ENCODE measurements at regions not wholly inside any gene's neighbourhood (a gene's known extent, or its start where the extent isn't known, plus 50 kb on each side); places are given as distances from the start of the nearest gene placed in this dataset.

- no peak for DNase-seq (ENCODE audit: low spot score)
Observed at GRCh38 chr20:19110881-19111460, 101.5 kb upstream of the SLC24A3 start.

DNA sequence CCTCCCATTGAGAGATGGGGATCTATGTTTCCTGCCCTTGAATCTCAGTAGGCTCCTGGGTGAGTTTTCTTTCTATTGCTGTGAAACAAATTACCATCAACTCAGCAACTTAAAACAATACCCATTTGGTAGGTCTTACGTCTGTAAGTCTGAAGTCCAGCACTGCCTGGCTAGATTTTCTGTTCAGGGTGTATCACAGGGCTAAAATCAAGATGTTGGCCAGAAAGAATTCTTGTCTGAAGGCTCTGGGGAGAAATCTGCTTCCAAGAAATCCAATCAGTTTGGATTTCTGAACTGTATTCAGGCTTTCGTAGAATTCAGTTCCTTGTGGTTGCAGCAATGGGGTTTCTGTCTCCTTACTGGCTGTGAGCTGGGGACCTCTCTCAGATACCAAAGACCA, 99.6 kb upstream of the SLC24A3 start:
- DNase-seq (ENCODE audit: low spot score), result no peak
- TF ChIP-seq, protein P1, sequence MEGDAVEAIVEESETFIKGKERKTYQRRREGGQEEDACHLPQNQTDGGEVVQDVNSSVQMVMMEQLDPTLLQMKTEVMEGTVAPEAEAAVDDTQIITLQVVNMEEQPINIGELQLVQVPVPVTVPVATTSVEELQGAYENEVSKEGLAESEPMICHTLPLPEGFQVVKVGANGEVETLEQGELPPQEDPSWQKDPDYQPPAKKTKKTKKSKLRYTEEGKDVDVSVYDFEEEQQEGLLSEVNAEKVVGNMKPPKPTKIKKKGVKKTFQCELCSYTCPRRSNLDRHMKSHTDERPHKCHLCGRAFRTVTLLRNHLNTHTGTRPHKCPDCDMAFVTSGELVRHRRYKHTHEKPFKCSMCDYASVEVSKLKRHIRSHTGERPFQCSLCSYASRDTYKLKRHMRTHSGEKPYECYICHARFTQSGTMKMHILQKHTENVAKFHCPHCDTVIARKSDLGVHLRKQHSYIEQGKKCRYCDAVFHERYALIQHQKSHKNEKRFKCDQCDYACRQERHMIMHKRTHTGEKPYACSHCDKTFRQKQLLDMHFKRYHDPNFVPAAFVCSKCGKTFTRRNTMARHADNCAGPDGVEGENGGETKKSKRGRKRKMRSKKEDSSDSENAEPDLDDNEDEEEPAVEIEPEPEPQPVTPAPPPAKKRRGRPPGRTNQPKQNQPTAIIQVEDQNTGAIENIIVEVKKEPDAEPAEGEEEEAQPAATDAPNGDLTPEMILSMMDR (IDR thresholded peaks at IDR 0.05; ENCODE audit: extremely low read depth, missing control alignments), result no peak

More at GRCh38 chr20:19110881-19111460, 101.5 kb upstream of the SLC24A3 start:
- TF ChIP-seq, protein P1 (IDR thresholded peaks at IDR 0.05; ENCODE audit: extremely low read depth, missing control alignments), result no peak

- no peak for DNase-seq (ENCODE audit: low spot score)
- TF ChIP-seq, protein P1 (IDR thresholded peaks at IDR 0.05; ENCODE audit: extremely low read depth, missing control alignments), result no peak
Observed at GRCh38 chr20:19113343-19113930, 99.0 kb upstream of the SLC24A3 start.

DNA sequence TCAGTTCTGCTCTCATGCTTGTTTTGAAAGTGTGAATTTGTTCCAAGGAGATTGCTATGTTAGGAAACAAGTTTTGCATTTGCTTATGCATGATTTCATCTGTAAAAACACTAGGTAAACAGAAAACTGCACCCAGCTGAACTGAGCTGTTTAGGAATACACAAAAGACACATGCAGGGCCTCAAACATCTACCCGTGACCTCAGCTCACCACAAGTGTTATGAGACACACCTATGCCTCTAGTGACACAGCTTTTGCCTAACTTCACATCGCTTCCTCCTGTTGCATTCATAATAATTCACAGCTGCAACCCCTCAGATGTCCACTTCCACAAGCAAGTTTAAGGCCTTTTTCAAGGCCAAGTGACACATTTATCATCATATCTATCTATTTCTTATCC, 98.0 kb upstream of the SLC24A3 start:
- no peak for DNase-seq (ENCODE audit: low spot score)
- TF ChIP-seq, protein P1 (IDR thresholded peaks at IDR 0.05; ENCODE audit: extremely low read depth, missing control alignments), result no peak

DNA sequence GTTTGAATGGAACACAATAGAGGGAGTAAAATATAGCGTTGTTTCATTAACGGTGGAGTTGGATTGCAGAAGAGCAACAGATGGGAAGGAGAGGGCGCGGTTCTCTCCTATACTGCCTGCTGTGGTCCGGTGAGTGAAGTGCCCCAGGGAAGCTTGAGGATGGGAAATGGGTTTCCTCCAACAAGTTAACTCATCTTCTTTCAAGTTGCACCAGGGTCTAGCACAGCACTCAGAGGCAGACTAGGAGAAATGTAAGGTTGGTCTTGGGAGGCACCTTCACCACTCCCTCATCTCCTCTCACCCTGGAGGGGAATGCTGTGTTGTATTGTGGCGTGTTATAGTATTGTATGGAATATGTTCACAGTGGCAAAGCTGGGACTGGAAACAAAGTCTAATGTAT, 96.9 kb upstream of the SLC24A3 start:
- no peak for DNase-seq (ENCODE audit: low spot score)
- TF ChIP-seq, protein P1 (IDR thresholded peaks at IDR 0.05; ENCODE audit: extremely low read depth, missing control alignments), result no peak

DNA sequence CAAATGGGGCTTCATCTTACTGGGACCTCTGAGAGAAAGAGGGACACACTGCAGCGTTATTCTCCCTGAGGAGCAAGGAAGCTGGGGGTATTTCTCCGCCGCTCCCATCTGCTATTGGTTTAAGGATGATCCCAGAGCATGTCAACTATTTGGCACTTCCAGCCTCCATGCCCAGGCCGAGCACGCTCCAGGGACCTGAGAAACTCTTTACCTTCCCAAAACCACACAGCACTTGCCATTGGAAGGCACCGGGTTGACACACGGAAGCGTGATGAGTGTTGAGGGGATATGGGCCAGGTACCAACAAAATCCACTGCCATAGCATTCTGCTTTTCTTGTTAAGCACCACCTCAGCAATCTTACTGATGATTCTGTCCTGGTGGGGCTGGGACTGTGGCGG, 92.4 kb upstream of the SLC24A3 start:
- no peak for DNase-seq (ENCODE audit: low spot score)

DNA sequence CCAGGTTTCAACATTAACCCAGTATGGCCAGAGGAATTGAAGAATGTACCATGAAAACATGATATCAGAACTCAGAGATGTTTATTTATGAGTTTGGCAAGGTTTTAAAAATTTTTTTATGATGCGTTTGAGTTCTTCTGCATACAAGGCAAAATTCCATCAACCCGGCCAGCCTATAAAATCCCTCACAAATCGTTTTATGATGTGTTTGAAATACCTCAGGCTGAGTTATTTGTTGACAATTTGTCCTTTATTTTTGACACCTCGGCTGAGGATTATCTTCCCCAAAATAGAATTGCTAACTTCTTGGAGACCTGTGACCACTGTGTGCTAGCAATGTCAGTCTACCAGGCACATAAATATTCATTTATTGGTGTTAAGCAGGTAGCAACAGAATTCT, 91.9 kb upstream of the SLC24A3 start:
- no peak for DNase-seq (ENCODE audit: low spot score)
- TF ChIP-seq, protein P1 (IDR thresholded peaks at IDR 0.05; ENCODE audit: extremely low read depth, missing control alignments), result no peak

More for the DNA sequence above, 92.4 kb upstream of the SLC24A3 start:
- TF ChIP-seq, protein P1 (IDR thresholded peaks at IDR 0.05; ENCODE audit: extremely low read depth, missing control alignments), result no peak

Data from GM20000 (cell line).